GM23248 (cell line): ENCODE measurements at regions not wholly inside any gene's neighbourhood (a gene's known extent, or its start where the extent isn't known, plus 50 kb on each side); places are given as distances from the start of the nearest gene placed in this dataset.

Experiments used
- DNase-seq: peaks from one replicate; pipeline ENCODE4 v3.0.0-alpha.2; 2015
- H2AFZ ChIP-seq: fragments of 200-600 bp; sonication (generic); 2 replicates; pipeline ENCODE4 v1.6.1; 2016; ENCODE audit warnings: antibody characterized with exemption
- H3F3A ChIP-seq: fragments of 200-600 bp; sonication (generic); 2 replicates; pipeline ENCODE4 v1.6.1; 2016; ENCODE audit warnings: mild to moderate bottlenecking, antibody characterized with exemption, mixed run types; ENCODE audit not compliant: insufficient read depth
- H3K27ac ChIP-seq: fragments of 200-600 bp; sonication (generic); 2 replicates; pipeline ENCODE4 v1.5.1; 2016; ENCODE audit warnings: mild to moderate bottlenecking
- H3K27me3 ChIP-seq: fragments of 200-600 bp; sonication (generic); replicated peaks from 2 replicates; pipeline ENCODE4 v1.6.1; 2016; ENCODE audit warnings: mild to moderate bottlenecking; ENCODE audit not compliant: insufficient read depth
- H3K36me3 ChIP-seq: fragments of 200-600 bp; sonication (generic); 2 replicates; pipeline ENCODE4 v1.6.1; 2016; ENCODE audit warnings: low read depth, mild to moderate bottlenecking
- H3K4me1 ChIP-seq: fragments of 200-600 bp; sonication (generic); 2 replicates; pipeline ENCODE4 v1.6.1; 2016; ENCODE audit warnings: mild to moderate bottlenecking; ENCODE audit not compliant: insufficient read depth
- H3K4me2 ChIP-seq: fragments of 200-600 bp; sonication (generic); one replicate; pipeline ENCODE4 v1.6.1; 2016; ENCODE audit warnings: mild to moderate bottlenecking; ENCODE audit not compliant: unreplicated experiment
- H3K4me3 ChIP-seq: fragments of 200-600 bp; sonication (generic); 2 replicates; pipeline ENCODE4 v1.5.1; 2016; ENCODE audit warnings: mild to moderate bottlenecking
- H3K79me2 ChIP-seq: fragments of 200-600 bp; sonication (generic); 2 replicates; pipeline ENCODE4 v1.6.1; 2016; ENCODE audit warnings: mild to moderate bottlenecking; ENCODE audit not compliant: insufficient read depth
- H3K9ac ChIP-seq: fragments of 200-600 bp; sonication (generic); 2 replicates; pipeline ENCODE4 v1.6.1; 2016; ENCODE audit warnings: mild to moderate bottlenecking
- H3K9me2 ChIP-seq: fragments of 200-600 bp; sonication (generic); 2 replicates; pipeline ENCODE4 v1.6.1; 2016; ENCODE audit warnings: mixed run types, mild to moderate bottlenecking, moderate library complexity; ENCODE audit not compliant: insufficient read depth
- H3K9me3 ChIP-seq: fragments of 200-600 bp; sonication (generic); one replicate; pipeline ENCODE4 v1.6.1; 2017; ENCODE audit warnings: low read depth
- H4K20me1 ChIP-seq: fragments of 200-600 bp; sonication (generic); 2 replicates; pipeline ENCODE4 v1.6.0; 2016; ENCODE audit not compliant: insufficient read depth
- EZH2 ChIP-seq: fragments of 200-600 bp; sonication (generic); IDR thresholded peaks from 2 replicates; pipeline ENCODE4 v1.6.1; 2018; ENCODE audit warnings: antibody characterized with exemption, mild to moderate bottlenecking; ENCODE audit not compliant: insufficient read depth, poor library complexity, severe bottlenecking
- EZH2phosphoT487 ChIP-seq: fragments of 200-600 bp; sonication (generic); IDR thresholded peaks from 2 replicates; pipeline ENCODE4 v1.6.1; 2018; ENCODE audit warnings: antibody characterized with exemption, moderate library complexity, mild to moderate bottlenecking, low read depth; ENCODE audit not compliant: insufficient read depth
- WGBS, 2 experiments: methylation state at CpG; one replicate each; pipeline ENCODE4 v1.1.6; 2015 to 2017; ENCODE audit warnings: low lambda C conversion rate in 2 of 2, low coverage in 1 of 2; ENCODE audit errors: missing lambda C conversion rate in 2 of 2; 5-methylcytosine and 5-hydroxymethylcytosine counted together
- in situ Hi-C: fragments of 300-500 bp; cut with MboI; formaldehyde crosslinking; loops from 2 replicates; pipeline ENCODE4 v1.15.0; 2020

- Histone ChIP-seq H4K20me1 (no peaks in the 10 kb centered on the region), H3K36me3 (no peaks in the 10 kb centered on the region), H3K27ac (no peak overlapping the region), H3K4me1 (no peaks in the 10 kb centered on the region), H3K9me3 (no peaks in the 10 kb centered on the region), H3K9me2 (no peaks in the 10 kb centered on the region), H3K4me2 (no peak overlapping the region), H2AFZ (no peak overlapping the region), H3K4me3 (no peak overlapping the region), H3K9ac (no peak overlapping the region), H3K27me3 (no peaks in the 10 kb centered on the region), H3K79me2 (no peaks in the 10 kb centered on the region), H3F3A (no peaks in the 10 kb centered on the region)
- TF ChIP-seq EZH2phosphoT487 (no peak), EZH2 (no peak)
- in situ Hi-C loops, result no loop called here
- DNase-seq, result peak; percentile 20
- WGBS, 2 experiments, result 74 to 86% methylated on average over 3 of the region's 3 CpGs
These were observed 400.9 kb upstream of the SGCD start for GRCh38 chr5:155926031-155926430.

GRCh38 chr5:155926766-155927165, 400.2 kb upstream of the SGCD start:
- WGBS, 2 experiments, result 77 to 84% methylated on average over 2 of the region's 2 CpGs
- Histone ChIP-seq H4K20me1 (no peaks in the 10 kb centered on the region), H2AFZ (no peak overlapping the region), H3F3A (no peaks in the 10 kb centered on the region), H3K9me2 (no peaks in the 10 kb centered on the region), H3K4me1 (no peaks in the 10 kb centered on the region), H3K27ac (no peak overlapping the region), H3K9me3 (no peaks in the 10 kb centered on the region), H3K4me3 (no peak overlapping the region), H3K79me2 (no peaks in the 10 kb centered on the region), H3K9ac (no peak overlapping the region), H3K36me3 (no peaks in the 10 kb centered on the region), H3K27me3 (no peaks in the 10 kb centered on the region), H3K4me2 (no peak overlapping the region)
- no peak for TF ChIP-seq EZH2
- no peak for TF ChIP-seq EZH2phosphoT487
- no peak for DNase-seq
- in situ Hi-C loops, result no loop called here

GRCh38 chr5:155929112-155929511, 397.9 kb upstream of the SGCD start:
- Histone ChIP-seq H3F3A (no peaks in the 10 kb centered on the region), H3K27me3 (no peaks in the 10 kb centered on the region), H3K4me2 (no peak overlapping the region), H2AFZ (no peak overlapping the region), H3K4me1 (no peaks in the 10 kb centered on the region), H3K9me3 (no peaks in the 10 kb centered on the region), H3K9ac (no peak overlapping the region), H3K36me3 (no peaks in the 10 kb centered on the region), H3K79me2 (no peaks in the 10 kb centered on the region), H3K4me3 (no peak overlapping the region), H4K20me1 (no peaks in the 10 kb centered on the region), H3K9me2 (no peaks in the 10 kb centered on the region), H3K27ac (no peak overlapping the region)
- in situ Hi-C loops, result no loop called here
- 57 to 60% methylated on average over 2 of the region's 2 CpGs for WGBS, 2 experiments
- no peak for TF ChIP-seq EZH2phosphoT487
- no peak for TF ChIP-seq EZH2
- no peak for DNase-seq

- Histone ChIP-seq H3F3A (no peaks in the 10 kb centered on the region), H3K9me2 (no peaks in the 10 kb centered on the region), H3K4me3 (no peak overlapping the region), H4K20me1 (no peaks in the 10 kb centered on the region), H3K27ac (no peak overlapping the region), H3K9me3 (no peaks in the 10 kb centered on the region), H2AFZ (no peak overlapping the region), H3K4me1 (no peaks in the 10 kb centered on the region), H3K9ac (no peak overlapping the region), H3K4me2 (no peak overlapping the region), H3K27me3 (no peaks in the 10 kb centered on the region), H3K36me3 (no peaks in the 10 kb centered on the region), H3K79me2 (no peaks in the 10 kb centered on the region)
- WGBS, 2 experiments, result 62 to 70% methylated on average over 1 of the region's 1 CpG
- in situ Hi-C loops, result no loop called here
- DNase-seq, result no peak
- no peak for TF ChIP-seq EZH2phosphoT487
- TF ChIP-seq EZH2, result no peak
These were observed 392.0 kb upstream of the SGCD start for GRCh38 chr5:155934964-155935363.

- 74 to 80% methylated on average over 6 of the region's 6 CpGs for WGBS, 2 experiments
- no peaks in the 10 kb centered on the region for H3K79me2 ChIP-seq
- in situ Hi-C loops, result no loop called here
These were observed 391.2 kb upstream of the SGCD start for GRCh38 chr5:155935723-155936122.

More at GRCh38 chr5:155935723-155936122, 391.2 kb upstream of the SGCD start:
- TF ChIP-seq EZH2phosphoT487, result no peak
- no peak for TF ChIP-seq EZH2
- no peak for DNase-seq
- H3K4me1 ChIP-seq, result no peaks in the 10 kb centered on the region
- H3K9ac ChIP-seq, result no peak overlapping the region
- H3K9me2 ChIP-seq, result no peaks in the 10 kb centered on the region
- H3F3A ChIP-seq, result no peaks in the 10 kb centered on the region
- H3K9me3 ChIP-seq, result no peaks in the 10 kb centered on the region
- H3K27me3 ChIP-seq, result no peaks in the 10 kb centered on the region
- no peaks in the 10 kb centered on the region for H3K36me3 ChIP-seq
- H4K20me1 ChIP-seq, result no peaks in the 10 kb centered on the region
- H3K4me3 ChIP-seq, result no peak overlapping the region
- no peak overlapping the region for H3K27ac ChIP-seq
- H3K4me2 ChIP-seq, result no peak overlapping the region
- H2AFZ ChIP-seq, result no peak overlapping the region
